Heart left ventricle (tissue), 16 donors: ENCODE measurements at regions not wholly inside any gene's neighbourhood (a gene's known extent, or its start where the extent isn't known, plus 50 kb on each side); places are given as distances from the start of the nearest gene placed in this dataset.

Experiments
- ATAC-seq, 4 donors: fragments of 200-7000 bp; cut with Tn5 transposase; one replicate each; pipeline ENCODE4 v1.9.1; 2020 to 2022; ENCODE audit warnings: moderate library complexity in 4 of 4, mild to moderate bottlenecking in 3 of 4, moderate number of reproducible peaks in 1 of 4
- DNase-seq, 5 donors: peaks; one replicate each; pipeline ENCODE4 v3.0.0-alpha.2; 2020
- H3K27ac ChIP-seq, 12 donors: fragments of 200-600 bp; sonication (generic) in 4 of 12; one replicate each; pipeline versions ENCODE4 v1.5.0 to v1.8.0; 2016 to 2022; ENCODE audit warnings: mild to moderate bottlenecking in 2 of 12
- H3K27me3 ChIP-seq, 9 donors: fragments of 200-600 bp; sonication (generic) in 2 of 9; one replicate each; pipeline versions ENCODE4 v1.5.1 to v1.8.0; 2016 to 2022; ENCODE audit warnings: mild to moderate bottlenecking in 3 of 9
- H3K36me3 ChIP-seq, 9 donors: fragments of 200-600 bp; sonication (generic) in 2 of 9; one replicate each; pipeline versions ENCODE4 v1.5.0 to v1.8.0; 2018 to 2022; ENCODE audit warnings: mild to moderate bottlenecking in 2 of 9
- H3K4me1 ChIP-seq, 12 donors: fragments of 200-600 bp; sonication (generic) in 4 of 12; one replicate each; pipeline versions ENCODE4 v1.5.0 to v1.8.0; 2016 to 2022; ENCODE audit warnings: mild to moderate bottlenecking in 3 of 12
- H3K4me3 ChIP-seq, 12 donors: fragments of 200-600 bp; sonication (generic) in 4 of 12; one replicate each; pipeline versions ENCODE4 v1.5.0 to v1.8.0; 2017 to 2022; ENCODE audit warnings: mild to moderate bottlenecking in 9 of 12, moderate library complexity in 4 of 12
- H3K9me3 ChIP-seq, 12 donors: fragments of 200-600 bp; sonication (generic) in 4 of 12; one replicate each; pipeline versions ENCODE4 v1.5.0 to v1.8.0; 2016 to 2022; ENCODE audit warnings: mild to moderate bottlenecking in 1 of 12
- CTCF ChIP-seq, 12 donors: fragments of 200-600 bp; sonication (generic) in 4 of 12; IDR thresholded peaks; one replicate each; pipeline versions ENCODE4 v1.5.0 to v1.8.0; 2018 to 2022; ENCODE audit warnings: antibody characterized with exemption in 12 of 12, mild to moderate bottlenecking in 5 of 12
- POLR2A ChIP-seq, 2 donors: fragments of 450-650 bp; IDR thresholded peaks; one replicate each; pipeline ENCODE4 v1.6.1; 2017; ENCODE audit warnings: antibody characterized with exemption in 2 of 2, mild to moderate bottlenecking in 2 of 2, moderate library complexity in 2 of 2
- WGBS, 4 donors: extraction: QIAGEN DNeasy Blood & Tissue Kit in 2 of 4; methylation state at CpG; one replicate each; pipeline versions ENCODE4 v1.1.5 to v1.1.7; 2013 to 2018; 5-methylcytosine and 5-hydroxymethylcytosine counted together
- intact Hi-C, 10 donors: fragments of 100-400 bp; cut with DNase I; formaldehyde crosslinking; loops; one replicate each; pipeline versions ENCODE4 v1.11.1 to v1.14.2; 2022
- donor health status: ischemic (EF 13 %, LVEDD 7.1; RV severe dilation, severe dysfunction).
- donor health status: healthy with polysubstance abuse.
- donor health status: DM: no; HTN: yes; CAD: no.
- donor health status: DM: no; HTN: no; CAD: no.
- donor health status: ischemic (EF 25% LVEDD 6.9; RV normal size, moderate dysfunction).
- donor health status: ischemic (EF 25% LVEDD 5.7; RV mildly dilated, moderate dysfunction).
- donor health status: healthy.
- donor health status: DM: yes; HTN: yes; CAD: no.
- donor health status: ischemic (EF 35%, LVEDD 5.7; RV mildly dilated, moderate dysfunction).
- donor health status: nonischemic (EF 11% LVEDD 7.7; RV severe dilation, severe dysfunction).
- donor health status: DM: yes; HTN: yes; CAD: no.
- donor health status: PGD.
- donor health status: ischemic (EF 29% LVEDD 5.4; RV normal size, mild dysfunction).
- donor health status: nonischemic (EF 23%, LVEDD 6.1; RV moderate dilation, normal function).

GRCh38 chr9:88077071-88077617, 61.1 kb downstream of the SPATA31C2 start:
- no peaks in the 10 kb centered on the region for H3K36me3 ChIP-seq
- peaks cover 0 to 16% (median 7%) of the 10 kb centered on the region in 12 donors for H3K4me1 ChIP-seq
- H3K9me3 ChIP-seq, result no peaks in the 10 kb centered on the region
- H3K4me3 ChIP-seq, result peak overlapping the region in 11 of 12 donors; percentile 35 to 69 (median 57)
- no peak for ATAC-seq
- intact Hi-C loops, result loop anchor here in 1 of 10 donors (10.0 kb wide), 1 partner anchor 928 kb away; no protein-coding TSS in a partner anchor
- H3K27ac ChIP-seq, result peak overlapping the region in 7 of 12 donors; percentile 9 to 75 (median 60)
- WGBS, 4 donors, result 35 to 38% (median 37%) methylated on average over 18 to 20 of the region's 20 CpGs
- peaks cover 0 to 26% (median 3%) of the 10 kb centered on the region in 9 donors for H3K27me3 ChIP-seq
- DNase-seq, result no peak
- TF ChIP-seq POLR2A (IDR thresholded peaks at IDR 0.05) (no peak), CTCF (IDR thresholded peaks at IDR 0.05) (no peak)

GRCh38 chr9:88076286-88077070, 61.8 kb downstream of the SPATA31C2 start:
- Histone ChIP-seq H3K4me3 (peak overlapping the region; percentile 11 to 69 (median 56)), H3K4me1 (peaks cover 0 to 16% (median 7%) of the 10 kb centered on the region in 12 donors), H3K27me3 (peaks cover 0 to 26% (median 3%) of the 10 kb centered on the region in 9 donors), H3K9me3 (no peaks in the 10 kb centered on the region), H3K27ac (peak overlapping the region in 10 of 12 donors; percentile 0 to 75 (median 46)), H3K36me3 (no peaks in the 10 kb centered on the region)
- DNase-seq (peak; percentile 56 to 86 (median 80)), ATAC-seq (peak; percentile 64 to 92 (median 90))
- intact Hi-C loops, result loop anchor here in 1 of 10 donors (10.0 kb wide), 1 partner anchor 928 kb away; no protein-coding TSS in a partner anchor
- WGBS, 4 donors, result 0 to 1% (median 0%) methylated on average over 41 to 57 of the region's 57 CpGs
- TF ChIP-seq CTCF (IDR thresholded peaks at IDR 0.05), result peak in 3 of 12 donors; percentile 13 to 34 (median 19)
- no peak for TF ChIP-seq POLR2A (IDR thresholded peaks at IDR 0.05)

- TF ChIP-seq POLR2A (IDR thresholded peaks at IDR 0.05) (no peak), CTCF (IDR thresholded peaks at IDR 0.05) (peak in 2 of 12 donors; percentile 19 to 24)
- Histone ChIP-seq H3K4me1 (peaks cover 0 to 16% (median 7%) of the 10 kb centered on the region in 12 donors), H3K27ac (peak overlapping the region in 3 of 12 donors; percentile 27 to 75 (median 72)), H3K9me3 (no peaks in the 10 kb centered on the region), H3K4me3 (peak overlapping the region; percentile 11 to 69 (median 56)), H3K36me3 (no peaks in the 10 kb centered on the region), H3K27me3 (peaks cover 0 to 26% (median 3%) of the 10 kb centered on the region in 9 donors)
- ATAC-seq (no peak), DNase-seq (no peak)
- intact Hi-C loops, result loop anchor here in 1 of 10 donors (10.0 kb wide), 1 partner anchor 929 kb away; no protein-coding TSS in a partner anchor
- 1 to 5% (median 3%) methylated on average over 12 of the region's 12 CpGs for WGBS, 4 donors
These were observed 62.3 kb downstream of the SPATA31C2 start for GRCh38 chr9:88075966-88076285.

DNA sequence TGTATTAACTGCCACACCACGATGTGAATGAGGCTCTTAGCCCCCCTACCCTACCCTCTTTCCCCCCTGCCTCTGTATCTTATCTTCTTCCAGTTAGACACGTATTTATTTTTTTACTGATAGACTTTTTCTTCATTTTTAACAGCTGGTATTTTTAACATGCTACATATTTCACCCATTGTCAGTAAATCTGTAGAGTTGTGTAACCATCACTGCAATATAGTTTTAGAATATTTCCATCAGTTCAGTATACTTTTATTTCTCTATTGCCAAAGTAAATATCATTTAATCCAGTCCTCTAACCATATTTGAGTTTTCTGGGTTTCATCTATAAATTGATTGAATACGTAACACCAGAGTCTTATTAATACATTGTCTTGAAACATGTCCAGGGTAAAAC, 62.8 kb downstream of the SPATA31C2 start:
- Histone ChIP-seq H3K27me3 (peaks cover 0 to 26% (median 3%) of the 10 kb centered on the region in 9 donors), H3K9me3 (no peaks in the 10 kb centered on the region), H3K36me3 (no peaks in the 10 kb centered on the region), H3K4me1 (peaks cover 0 to 16% (median 7%) of the 10 kb centered on the region in 12 donors), H3K27ac (no peak overlapping the region), H3K4me3 (peak overlapping the region in 1 of 12 donors; percentile 56)
- ATAC-seq, result no peak
- TF ChIP-seq POLR2A (IDR thresholded peaks at IDR 0.05), result no peak
- TF ChIP-seq CTCF (IDR thresholded peaks at IDR 0.05), result no peak
- no peak for DNase-seq
- intact Hi-C loops, result loop anchor here in 1 of 10 donors (10.0 kb wide), 1 partner anchor 929 kb away; no protein-coding TSS in a partner anchor
- 37 to 52% (median 47%) methylated on average over 3 of the region's 3 CpGs for WGBS, 4 donors
